Uterus (tissue), 2 donors: ENCODE measurements at regions not wholly inside any gene's neighbourhood (a gene's known extent, or its start where the extent isn't known, plus 50 kb on each side); places are given as distances from the start of the nearest gene placed in this dataset.

Source experiments
- CTCF ChIP-seq, 4 experiments: fragments of 200-600 bp in 2 of 4; fragments of 450-650 bp in 2 of 4; sonication (generic) in 2 of 4; IDR thresholded peaks; one replicate each; pipeline ENCODE4 v1.5.1; 2016 to 2019; ENCODE audit warnings: antibody characterized with exemption in 4 of 4, mild to moderate bottlenecking in 2 of 4, moderate library complexity in 1 of 4
- POLR2A ChIP-seq, 2 donors: fragments of 450-650 bp; IDR thresholded peaks; one replicate each; pipeline ENCODE4 v1.6.1; 2016; ENCODE audit warnings: antibody characterized with exemption in 2 of 2, mild to moderate bottlenecking in 1 of 2, moderate library complexity in 1 of 2

- no peak for TF ChIP-seq CTCF (IDR thresholded peaks at IDR 0.05)
- no peak for TF ChIP-seq POLR2A (IDR thresholded peaks at IDR 0.05)
Measured at GRCh38 chr22:23485490-23485889, 94.6 kb downstream of the IGLL1 start.
